Posterior cingulate gyrus (tissue), 11 donors: ENCODE measurements at regions not wholly inside any gene's neighbourhood (a gene's known extent, or its start where the extent isn't known, plus 50 kb on each side); places are given as distances from the start of the nearest gene placed in this dataset.
"Not testable (repeated sequence)": the region's sequence is repeated elsewhere in the genome, so short reads cannot be mapped to it uniquely, and the experiment has no call there.

ENCODE experiments used
- DNase-seq, 10 donors: peaks; one replicate each; pipeline versions ENCODE4 v3.0.0 to v3.0.0-alpha.2; 2020 to 2021; ENCODE audit warnings: mixed read lengths in 3 of 10
- intact Hi-C: fragments of 100-400 bp; cut with DNase I; formaldehyde crosslinking; loops from one replicate; pipeline ENCODE4 v1.15.1; 2023

GRCh38 chr7:131056007-131056406, 271.7 kb upstream of the MKLN1 start:
- intact Hi-C loops = no loop called here
- no peak for DNase-seq

- intact Hi-C loops = no loop called here
- no peak for DNase-seq
These were observed 270.5 kb upstream of the MKLN1 start for GRCh38 chr7:131057015-131057793.

- no peak for DNase-seq
- intact Hi-C loops = no loop called here
These were observed 269.9 kb upstream of the MKLN1 start for GRCh38 chr7:131057794-131058070.

- peak in 1 of 10 donors; percentile 55 for DNase-seq
These were observed 269.0 kb upstream of the MKLN1 start for GRCh38 chr7:131058561-131059288.

GRCh38 chr7:131059401-131059800, 268.3 kb upstream of the MKLN1 start:
- DNase-seq, intact Hi-C loops: not testable (repeated sequence)

More at GRCh38 chr7:131058561-131059288, 269.0 kb upstream of the MKLN1 start:
- intact Hi-C loops = not testable (repeated sequence)

- intact Hi-C loops = no loop called here
These were observed 266.5 kb upstream of the MKLN1 start for GRCh38 chr7:131061158-131061557.

GRCh38 chr7:131061818-131062217, 265.9 kb upstream of the MKLN1 start:
- intact Hi-C loops = no loop called here
- no peak for DNase-seq

More at GRCh38 chr7:131061158-131061557, 266.5 kb upstream of the MKLN1 start:
- no peak for DNase-seq

- intact Hi-C loops = loop anchor here (5.0 kb wide), 3 partner anchors 41 to 356 kb away; partner anchors contain the start of gene MKLN1
- DNase-seq = no peak
These were observed 261.0 kb upstream of the MKLN1 start for GRCh38 chr7:131066635-131067034.

GRCh38 chr7:131067220-131067619, 260.5 kb upstream of the MKLN1 start:
- intact Hi-C loops = loop anchor here (5.0 kb wide), 3 partner anchors 40 to 355 kb away; partner anchors contain the start of gene MKLN1

GRCh38 chr7:131068604-131069021, 259.1 kb upstream of the MKLN1 start:
- intact Hi-C loops = loop anchor here (5.0 kb wide), 3 partner anchors 39 to 354 kb away; partner anchors contain the start of gene MKLN1

More at GRCh38 chr7:131067220-131067619, 260.5 kb upstream of the MKLN1 start:
- peak in 4 of 10 donors; percentile 24 to 87 (median 78) for DNase-seq

GRCh38 chr7:131071786-131072504, 255.7 kb upstream of the MKLN1 start:
- peak in 2 of 10 donors; percentile 21 to 32 for DNase-seq
- intact Hi-C loops = no loop called here

More at GRCh38 chr7:131068604-131069021, 259.1 kb upstream of the MKLN1 start:
- no peak for DNase-seq

GRCh38 chr7:131072505-131073091, 255.1 kb upstream of the MKLN1 start:
- intact Hi-C loops = no loop called here
- no peak for DNase-seq

GRCh38 chr7:131074043-131074442, 253.6 kb upstream of the MKLN1 start:
- no peak for DNase-seq
- intact Hi-C loops = no loop called here

GRCh38 chr7:131074585-131074984, 253.1 kb upstream of the MKLN1 start:
- no peak for DNase-seq
- intact Hi-C loops = no loop called here

GRCh38 chr7:131075406-131075805, 252.3 kb upstream of the MKLN1 start:
- DNase-seq = no peak
- intact Hi-C loops = no loop called here

- intact Hi-C loops = no loop called here
- no peak for DNase-seq
These were observed 251.6 kb upstream of the MKLN1 start for GRCh38 chr7:131076032-131076431.

GRCh38 chr7:131076711-131077181, 250.9 kb upstream of the MKLN1 start:
- no peak for DNase-seq
- intact Hi-C loops = no loop called here

- intact Hi-C loops = no loop called here
- no peak for DNase-seq
These were observed 249.9 kb upstream of the MKLN1 start for GRCh38 chr7:131077735-131078134.

- intact Hi-C loops = no loop called here
- no peak for DNase-seq
These were observed 246.9 kb upstream of the MKLN1 start for GRCh38 chr7:131080754-131081153.

- no peak for DNase-seq
- intact Hi-C loops = no loop called here
These were observed 246.4 kb upstream of the MKLN1 start for GRCh38 chr7:131081308-131081707.
